Nephron (organoid): ENCODE measurements at regions not wholly inside any gene's neighbourhood (a gene's known extent, or its start where the extent isn't known, plus 50 kb on each side); places are given as distances from the start of the nearest gene placed in this dataset.

Experiments used
- H3K27ac Mint-ChIP-seq, 3 experiments: 2 replicates each; pipeline ENCODE4 v1.8.0; 2020; ENCODE audit warnings: mixed read lengths in 3 of 3, mild to moderate bottlenecking in 2 of 3, moderate library complexity in 1 of 3
- H3K27me3 Mint-ChIP-seq: 2 replicates; pipeline ENCODE4 v1.8.0; 2021; ENCODE audit warnings: low read depth, mild to moderate bottlenecking, moderate library complexity, mixed read lengths
- H3K36me3 Mint-ChIP-seq: 2 replicates; pipeline ENCODE4 v1.8.0; 2020; ENCODE audit warnings: low read depth, mixed read lengths
- H3K4me1 Mint-ChIP-seq: 2 replicates; pipeline ENCODE4 v1.8.0; 2020; ENCODE audit warnings: mixed read lengths
- H3K4me3 Mint-ChIP-seq, 3 experiments: 2 replicates each; pipeline ENCODE4 v1.8.0; 2020; ENCODE audit warnings: mild to moderate bottlenecking in 3 of 3, mixed read lengths in 3 of 3, moderate library complexity in 2 of 3
- H3K9me3 Mint-ChIP-seq: 2 replicates; pipeline ENCODE4 v1.8.0; 2020; ENCODE audit warnings: mixed read lengths
- TF ChIP-seq, protein P1 (sequence below), 3 experiments: fragments of 200-600 bp; sonication (generic); IDR thresholded peaks; one replicate each; pipeline ENCODE4 v1.5.0; 2021; ENCODE audit warnings: antibody characterized with exemption in 3 of 3; ENCODE audit not compliant: unreplicated experiment in 3 of 3

DNA sequence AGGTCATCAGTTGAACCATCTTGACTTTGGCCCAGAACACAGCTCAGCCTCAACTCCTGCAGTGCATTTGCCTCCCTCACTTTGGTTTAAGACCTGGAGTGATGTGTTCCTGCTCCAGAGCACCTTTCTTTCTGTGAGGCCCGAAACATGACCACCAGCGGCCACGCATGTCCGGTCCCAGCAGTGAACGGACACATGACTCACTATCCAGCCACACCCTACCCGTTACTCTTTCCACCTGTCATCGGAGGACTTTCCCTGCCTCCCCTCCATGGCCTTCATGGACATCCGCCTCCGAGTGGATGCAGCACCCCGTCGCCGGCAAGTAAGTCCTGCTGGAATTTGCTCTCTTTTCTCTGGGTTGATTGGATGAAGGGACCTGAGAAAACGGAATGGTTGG, 253.8 kb upstream of the RARB start:
- peaks cover 23% of the 10 kb centered on the region for H3K4me1 Mint-ChIP-seq
- H3K4me3 Mint-ChIP-seq: no peak overlapping the region
- no peaks in the 10 kb centered on the region for H3K36me3 Mint-ChIP-seq
- peaks cover 4% of the 10 kb centered on the region for H3K27me3 Mint-ChIP-seq
- TF ChIP-seq, protein P1, sequence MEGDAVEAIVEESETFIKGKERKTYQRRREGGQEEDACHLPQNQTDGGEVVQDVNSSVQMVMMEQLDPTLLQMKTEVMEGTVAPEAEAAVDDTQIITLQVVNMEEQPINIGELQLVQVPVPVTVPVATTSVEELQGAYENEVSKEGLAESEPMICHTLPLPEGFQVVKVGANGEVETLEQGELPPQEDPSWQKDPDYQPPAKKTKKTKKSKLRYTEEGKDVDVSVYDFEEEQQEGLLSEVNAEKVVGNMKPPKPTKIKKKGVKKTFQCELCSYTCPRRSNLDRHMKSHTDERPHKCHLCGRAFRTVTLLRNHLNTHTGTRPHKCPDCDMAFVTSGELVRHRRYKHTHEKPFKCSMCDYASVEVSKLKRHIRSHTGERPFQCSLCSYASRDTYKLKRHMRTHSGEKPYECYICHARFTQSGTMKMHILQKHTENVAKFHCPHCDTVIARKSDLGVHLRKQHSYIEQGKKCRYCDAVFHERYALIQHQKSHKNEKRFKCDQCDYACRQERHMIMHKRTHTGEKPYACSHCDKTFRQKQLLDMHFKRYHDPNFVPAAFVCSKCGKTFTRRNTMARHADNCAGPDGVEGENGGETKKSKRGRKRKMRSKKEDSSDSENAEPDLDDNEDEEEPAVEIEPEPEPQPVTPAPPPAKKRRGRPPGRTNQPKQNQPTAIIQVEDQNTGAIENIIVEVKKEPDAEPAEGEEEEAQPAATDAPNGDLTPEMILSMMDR (IDR thresholded peaks at IDR 0.05; ENCODE audit: unreplicated experiment in 3 of 3): no peak
- H3K9me3 Mint-ChIP-seq: no peaks in the 10 kb centered on the region
- H3K27ac Mint-ChIP-seq: no peak overlapping the region

DNA sequence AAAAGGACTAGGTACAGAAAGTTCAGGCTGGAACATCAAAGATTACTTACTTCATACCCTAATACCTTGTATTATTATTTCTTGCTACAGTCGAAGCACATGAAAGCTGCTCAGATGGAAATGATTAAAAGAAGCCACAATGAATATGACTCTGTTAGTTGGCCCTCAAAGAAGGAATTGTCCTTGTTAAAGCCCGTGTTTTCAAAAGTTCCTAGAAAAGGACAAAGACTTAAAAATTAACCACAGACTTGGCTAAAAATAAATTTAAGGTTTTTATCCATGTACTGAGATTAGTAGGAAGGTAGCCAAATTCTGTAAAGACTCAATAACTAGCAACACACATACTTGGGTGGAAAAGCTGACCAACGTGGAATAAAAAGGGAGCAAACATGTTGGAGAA, 251.0 kb upstream of the RARB start:
- peaks cover 23% of the 10 kb centered on the region for H3K4me1 Mint-ChIP-seq
- peak overlapping the region in 2 of 3 experiments; percentile 20 to 23 for H3K27ac Mint-ChIP-seq
- H3K36me3 Mint-ChIP-seq: no peaks in the 10 kb centered on the region
- TF ChIP-seq, protein P1 (IDR thresholded peaks at IDR 0.05; ENCODE audit: unreplicated experiment in 3 of 3): no peak
- peaks cover 4% of the 10 kb centered on the region for H3K27me3 Mint-ChIP-seq
- H3K4me3 Mint-ChIP-seq: no peak overlapping the region
- peaks cover 2% of the 10 kb centered on the region for H3K9me3 Mint-ChIP-seq

DNA sequence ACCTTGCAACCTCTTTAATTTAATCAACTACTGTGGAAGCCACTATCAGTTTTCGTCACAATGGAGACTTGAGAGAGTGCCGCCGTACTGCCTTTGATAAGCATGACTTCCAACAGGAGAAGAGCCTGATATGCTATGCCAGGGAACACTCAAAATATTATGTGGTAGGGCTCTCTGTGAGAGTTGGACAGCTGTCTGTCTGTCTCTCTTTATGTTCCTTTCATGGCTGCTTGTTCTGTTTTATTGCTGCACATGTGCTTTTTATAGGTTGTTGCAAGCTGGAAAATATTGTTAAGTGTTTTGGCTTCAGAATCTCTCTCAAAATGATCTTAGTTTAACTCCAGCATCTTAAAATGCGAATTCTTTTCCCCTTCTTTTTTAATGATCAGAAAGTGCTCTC, 249.4 kb upstream of the RARB start:
- Mint-ChIP-seq H3K4me3 (no peak overlapping the region), H3K27me3 (peaks cover 4% of the 10 kb centered on the region), H3K27ac (no peak overlapping the region), H3K9me3 (peaks cover 2% of the 10 kb centered on the region), H3K36me3 (no peaks in the 10 kb centered on the region), H3K4me1 (peaks cover 20% of the 10 kb centered on the region)
- TF ChIP-seq, protein P1 (IDR thresholded peaks at IDR 0.05; ENCODE audit: unreplicated experiment in 3 of 3): no peak

DNA sequence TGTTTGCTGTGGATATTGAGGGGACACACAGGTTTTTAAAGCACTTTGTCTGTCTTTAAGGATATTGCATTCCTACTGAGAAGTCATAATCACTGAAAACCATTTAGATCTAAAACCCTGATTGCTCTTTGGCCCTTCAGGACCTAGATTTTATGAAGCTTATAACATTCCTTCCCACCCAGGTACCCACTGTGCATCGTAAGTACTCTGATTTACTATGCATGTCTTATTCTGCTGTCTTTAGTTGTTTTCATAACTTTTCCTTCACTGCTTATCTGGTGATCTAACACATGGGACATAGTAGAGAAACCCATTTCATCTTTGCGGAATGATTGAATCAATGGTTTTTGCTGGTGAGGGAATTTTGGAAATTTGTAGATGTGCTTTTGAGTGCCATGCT, 247.0 kb upstream of the RARB start:
- TF ChIP-seq, protein P1 (IDR thresholded peaks at IDR 0.05; ENCODE audit: unreplicated experiment in 3 of 3): no peak
- Mint-ChIP-seq H3K27ac (no peak overlapping the region), H3K4me3 (no peak overlapping the region), H3K4me1 (peaks cover 18% of the 10 kb centered on the region), H3K9me3 (peaks cover 2% of the 10 kb centered on the region), H3K36me3 (no peaks in the 10 kb centered on the region), H3K27me3 (no peaks in the 10 kb centered on the region)

DNA sequence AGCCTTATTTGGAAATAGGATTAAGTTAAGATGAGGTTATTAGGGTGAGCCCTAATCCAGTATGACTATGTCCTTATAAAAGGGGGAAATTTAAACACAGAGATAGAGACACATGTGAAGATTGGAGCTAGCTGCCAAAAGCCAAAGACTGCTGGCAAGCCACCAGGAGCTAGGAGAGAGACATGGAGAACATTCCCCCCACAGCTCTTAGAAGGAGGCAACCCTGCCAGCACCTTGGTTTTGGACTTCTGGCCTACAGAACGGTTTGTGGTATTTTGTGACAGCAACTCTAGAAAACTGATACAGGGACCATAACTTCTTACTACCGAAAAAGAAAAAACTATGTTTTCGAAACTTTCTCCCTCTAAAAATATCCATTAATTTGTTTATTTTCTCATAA, 245.3 kb upstream of the RARB start:
- Mint-ChIP-seq H3K27me3 (no peaks in the 10 kb centered on the region), H3K36me3 (no peaks in the 10 kb centered on the region), H3K9me3 (peaks cover 2% of the 10 kb centered on the region), H3K27ac (no peak overlapping the region), H3K4me3 (no peak overlapping the region), H3K4me1 (peaks cover 18% of the 10 kb centered on the region)
- TF ChIP-seq, protein P1 (IDR thresholded peaks at IDR 0.05; ENCODE audit: unreplicated experiment in 3 of 3): no peak

DNA sequence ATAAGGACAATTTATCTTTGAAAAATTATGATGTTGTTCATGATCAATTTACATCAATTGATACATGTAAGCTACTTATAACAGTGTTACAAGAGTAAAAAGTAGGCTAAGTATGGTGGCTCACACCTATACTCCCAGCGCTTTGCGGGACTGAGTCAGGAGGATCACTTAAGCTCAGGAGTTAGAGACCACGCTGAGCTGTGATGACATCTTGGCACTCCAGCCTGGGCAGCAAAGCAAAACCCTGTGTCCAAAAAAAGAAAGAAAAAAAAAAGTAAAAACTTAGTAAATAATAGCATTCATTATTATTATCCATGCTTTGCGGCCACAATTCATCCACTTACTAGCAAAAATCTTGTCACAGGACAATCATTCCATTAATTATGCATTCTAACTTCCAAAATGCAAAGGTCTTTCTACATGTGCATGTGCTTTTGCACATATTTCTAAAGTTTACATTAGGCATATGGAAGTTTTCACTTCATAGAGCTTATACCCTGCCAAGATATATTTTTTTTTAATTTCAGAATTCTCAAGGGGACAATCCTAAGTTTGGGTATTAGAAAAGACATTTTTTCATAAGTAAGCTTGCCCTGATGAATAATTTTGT, 243.3 kb upstream of the RARB start:
- no peaks in the 10 kb centered on the region for H3K36me3 Mint-ChIP-seq
- H3K27ac Mint-ChIP-seq: peak overlapping the region; percentile 35 to 60 (median 39)
- peaks cover 7% of the 10 kb centered on the region for H3K4me1 Mint-ChIP-seq
- TF ChIP-seq, protein P1 (IDR thresholded peaks at IDR 0.05; ENCODE audit: unreplicated experiment in 3 of 3): no peak
- H3K9me3 Mint-ChIP-seq: peaks cover 2% of the 10 kb centered on the region
- H3K27me3 Mint-ChIP-seq: no peaks in the 10 kb centered on the region
- no peak overlapping the region for H3K4me3 Mint-ChIP-seq
